ENCODE measurements at regions not wholly inside any gene's neighbourhood (a gene's known extent, or its start where the extent isn't known, plus 50 kb on each side); places are given as distances from the start of the nearest gene placed in this dataset.
"Not testable (repeated sequence)": the region's sequence is repeated elsewhere in the genome, so short reads cannot be mapped to it uniquely, and the experiment has no call there.

GRCh38 chr14:23895053-23895419 lies 58.5 kb upstream of the DHRS4 start:
- no peaks in the 10 kb centered on the region for H3K9me3 ChIP-seq
- H3K36me3 ChIP-seq, result no peaks in the 10 kb centered on the region
- H3K4me3 ChIP-seq, result no peak overlapping the region
- no peak for DNase-seq
- intact Hi-C loops (cut with DNase I; ENCODE audit: low total_unique reads), result no loop called here
- no peaks in the 10 kb centered on the region for H3K4me1 ChIP-seq
- H3K27me3 ChIP-seq, result no peaks in the 10 kb centered on the region
- TF ChIP-seq CTCF (IDR thresholded peaks at IDR 0.05), result no peak
- no peak for TF ChIP-seq POLR2A (IDR thresholded peaks at IDR 0.05)
- no peak overlapping the region for H3K27ac ChIP-seq

DNA sequence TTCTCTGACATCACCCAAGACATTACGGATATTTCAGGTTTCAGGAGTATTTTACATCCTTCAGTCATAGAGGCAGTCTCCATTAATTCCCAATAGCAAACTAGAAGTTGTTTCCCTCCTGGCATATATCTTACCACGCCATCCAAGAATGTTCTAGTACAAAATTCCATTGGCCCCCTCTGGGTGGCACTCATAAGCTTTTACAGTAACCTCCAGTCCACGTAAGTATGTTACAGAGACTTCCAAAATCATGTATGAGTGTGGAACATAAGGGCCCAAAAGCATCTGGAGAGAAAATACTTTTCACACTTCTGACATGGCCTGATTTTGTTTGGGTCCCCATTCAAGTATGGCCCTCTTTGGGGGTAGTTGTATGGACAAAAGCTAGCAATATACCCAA lies 58.1 kb upstream of the DHRS4 start:
- Histone ChIP-seq H3K27ac (no peak overlapping the region), H3K4me1 (no peaks in the 10 kb centered on the region), H3K4me3 (no peak overlapping the region), H3K36me3 (no peaks in the 10 kb centered on the region), H3K9me3 (no peaks in the 10 kb centered on the region), H3K27me3 (no peaks in the 10 kb centered on the region)
- TF ChIP-seq POLR2A (IDR thresholded peaks at IDR 0.05) (no peak), CTCF (IDR thresholded peaks at IDR 0.05) (no peak)
- no peak for DNase-seq
- intact Hi-C loops (cut with DNase I; ENCODE audit: low total_unique reads), result no loop called here

- TF ChIP-seq POLR2A (IDR thresholded peaks at IDR 0.05) (no peak), CTCF (IDR thresholded peaks at IDR 0.05) (no peak)
- no peaks in the 10 kb centered on the region for H3K9me3 ChIP-seq
- no peaks in the 10 kb centered on the region for H3K4me1 ChIP-seq
- DNase-seq, result no peak
- no peak overlapping the region for H3K27ac ChIP-seq
- no peak overlapping the region for H3K4me3 ChIP-seq
- no peaks in the 10 kb centered on the region for H3K36me3 ChIP-seq
- intact Hi-C loops (cut with DNase I; ENCODE audit: low total_unique reads), result no loop called here
- H3K27me3 ChIP-seq, result no peaks in the 10 kb centered on the region
Observed at GRCh38 chr14:23896609-23897153, 56.9 kb upstream of the DHRS4 start.

DNA sequence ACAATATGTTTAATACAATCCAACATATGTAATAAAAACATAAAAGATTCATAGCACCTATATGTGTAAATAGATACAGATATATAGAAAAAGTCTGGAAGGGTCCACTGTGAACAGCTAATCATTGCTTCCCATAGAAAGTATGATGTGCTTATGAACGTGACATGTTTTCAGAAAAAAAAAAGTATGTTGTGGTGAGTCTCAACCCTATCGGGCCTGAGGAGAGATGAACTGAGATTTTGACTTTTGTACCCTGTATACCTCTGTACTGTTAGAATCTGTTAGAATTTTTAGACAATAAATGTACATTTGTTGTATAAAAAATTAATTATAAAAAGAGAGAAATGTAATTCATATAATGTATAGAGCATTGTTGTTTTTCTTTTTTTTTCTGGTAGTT lies 56.3 kb upstream of the DHRS4 start:
- intact Hi-C loops (cut with DNase I; ENCODE audit: low total_unique reads); H3K27ac ChIP-seq; H3K36me3 ChIP-seq; H3K4me1 ChIP-seq; DNase-seq; H3K9me3 ChIP-seq; H3K4me3 ChIP-seq; H3K27me3 ChIP-seq: not testable (repeated sequence)

DNA sequence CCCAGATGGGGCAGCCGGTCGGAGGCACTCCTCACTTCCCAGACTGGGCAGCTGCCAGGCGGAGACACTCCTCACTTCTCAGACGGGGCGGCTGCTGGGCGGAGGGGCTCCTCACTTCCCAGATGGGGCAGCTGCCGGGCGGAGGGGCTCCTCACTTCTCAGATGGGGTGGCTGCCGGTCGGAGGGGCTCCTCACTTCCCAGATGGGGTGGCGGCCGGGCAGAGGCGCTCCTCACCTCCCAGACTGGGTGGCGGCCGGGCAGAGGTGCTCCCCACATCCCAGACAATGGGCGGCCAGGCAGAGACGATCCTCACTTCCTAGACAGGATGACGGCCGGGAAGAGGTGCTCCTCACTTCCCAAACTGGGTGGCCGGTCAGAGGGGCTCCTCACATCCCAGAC lies 55.2 kb upstream of the DHRS4 start:
- H3K9me3 ChIP-seq; H3K36me3 ChIP-seq; H3K4me3 ChIP-seq; intact Hi-C loops (cut with DNase I; ENCODE audit: low total_unique reads); H3K27me3 ChIP-seq; H3K4me1 ChIP-seq; DNase-seq; H3K27ac ChIP-seq: not testable (repeated sequence)

- H3K36me3 ChIP-seq, result no peaks in the 10 kb centered on the region
- H3K9me3 ChIP-seq, result no peaks in the 10 kb centered on the region
- no peak for DNase-seq
- intact Hi-C loops (cut with DNase I; ENCODE audit: low total_unique reads), result no loop called here
- no peaks in the 10 kb centered on the region for H3K4me1 ChIP-seq
- no peak overlapping the region for H3K4me3 ChIP-seq
- TF ChIP-seq POLR2A (IDR thresholded peaks at IDR 0.05) (no peak), CTCF (IDR thresholded peaks at IDR 0.05) (no peak)
- no peaks in the 10 kb centered on the region for H3K27me3 ChIP-seq
- no peak overlapping the region for H3K27ac ChIP-seq
Observed at GRCh38 chr14:23899788-23900187, 53.8 kb upstream of the DHRS4 start.

Measured in uterus (tissue), 3 donors.